GM18520 (cell line): ENCODE measurements at regions not wholly inside any gene's neighbourhood (a gene's known extent, or its start where the extent isn't known, plus 50 kb on each side); places are given as distances from the start of the nearest gene placed in this dataset.

ENCODE experiments used
- ATAC-seq: cut with Tn5 transposase; IDR thresholded peaks from one replicate; pipeline ENCODE4 v1.9.1; 2021; ENCODE audit not compliant: unreplicated experiment

DNA sequence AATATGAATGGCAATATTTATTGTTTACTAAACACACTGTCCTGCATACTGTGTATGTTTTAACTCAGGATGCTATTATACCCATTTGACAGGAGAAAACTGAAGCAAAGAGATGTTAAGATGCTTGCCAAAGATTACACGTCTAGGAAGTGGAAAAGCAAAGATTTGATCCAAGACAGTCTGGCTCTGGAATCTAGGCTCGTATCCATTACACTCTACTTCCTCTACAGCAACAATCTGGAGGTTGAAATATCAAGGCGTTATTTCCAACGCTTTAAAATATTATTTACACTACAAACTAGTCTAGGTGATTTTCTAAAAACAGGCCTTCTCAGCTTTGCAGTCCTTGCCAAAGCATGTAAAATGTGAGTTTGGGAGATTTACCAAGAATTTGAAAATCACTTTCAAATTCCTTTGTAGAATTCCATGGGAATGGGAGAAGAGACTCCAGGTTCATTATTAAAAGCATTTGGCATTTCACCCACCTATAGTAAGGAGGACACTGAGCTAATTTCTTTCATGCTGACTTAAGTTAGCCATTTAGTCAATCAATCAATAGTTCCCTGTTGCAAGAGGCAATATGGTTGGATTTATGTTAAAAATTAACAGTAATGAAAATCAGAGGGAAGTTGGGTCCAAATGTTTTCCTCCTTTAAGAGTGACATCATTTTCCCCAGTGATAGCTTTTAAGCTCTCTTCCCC is 356.3 kb upstream of the SMARCA2 start:
- no peak for ATAC-seq

DNA sequence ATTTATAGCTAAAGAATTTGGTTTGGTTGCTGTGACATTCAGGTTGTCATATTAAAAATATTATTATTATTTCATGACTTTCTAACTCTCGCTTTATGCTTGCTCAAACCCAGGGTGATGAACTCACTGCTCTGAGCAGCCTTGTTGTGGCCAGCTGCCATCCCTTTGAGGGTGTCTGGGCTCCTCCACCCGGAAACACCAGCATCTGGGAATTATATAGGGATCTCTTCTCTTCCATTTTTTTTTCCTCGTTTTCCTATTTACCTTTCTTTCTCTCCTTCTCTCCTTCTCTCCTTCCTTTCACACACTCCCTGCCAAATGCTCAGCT is 355.8 kb upstream of the SMARCA2 start:
- no peak for ATAC-seq

DNA sequence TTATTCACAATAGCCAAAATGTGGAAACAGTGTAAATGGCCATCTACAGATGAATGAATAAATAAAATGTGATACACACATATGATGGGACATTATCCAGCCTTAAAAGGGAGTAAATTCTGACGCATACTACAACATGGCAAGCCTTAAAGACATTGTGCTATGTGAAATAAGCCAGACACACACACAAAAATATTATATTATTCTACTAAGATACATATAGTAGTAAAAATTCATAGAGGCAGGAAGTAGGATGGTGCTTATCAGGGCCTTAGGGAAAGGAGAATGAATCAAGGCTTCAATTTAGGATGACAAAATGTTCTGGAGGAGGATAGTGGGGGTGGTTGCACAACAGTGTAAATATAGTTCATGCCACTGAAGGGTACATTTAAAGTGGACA is 346.7 kb upstream of the SMARCA2 start:
- no peak for ATAC-seq

DNA sequence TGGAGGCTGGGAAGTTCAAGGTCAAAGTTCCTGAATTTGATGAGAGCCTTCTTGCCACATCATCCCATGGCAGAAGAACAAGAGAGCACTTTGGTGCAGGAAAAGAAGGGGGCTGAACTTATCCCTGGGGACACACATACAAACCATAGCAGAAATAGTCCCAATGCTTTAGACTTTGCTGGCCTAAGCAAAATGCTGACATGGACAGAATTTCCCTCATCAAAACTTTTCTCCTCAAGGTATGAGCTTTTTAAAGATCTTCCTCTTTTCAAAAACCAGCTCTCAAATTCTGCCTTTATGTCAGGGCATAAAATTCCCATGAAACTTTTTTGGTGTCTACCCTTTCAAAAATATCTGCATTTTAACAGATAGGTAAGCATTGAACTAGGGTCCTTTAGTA is 341.8 kb upstream of the SMARCA2 start:
- no peak for ATAC-seq

DNA sequence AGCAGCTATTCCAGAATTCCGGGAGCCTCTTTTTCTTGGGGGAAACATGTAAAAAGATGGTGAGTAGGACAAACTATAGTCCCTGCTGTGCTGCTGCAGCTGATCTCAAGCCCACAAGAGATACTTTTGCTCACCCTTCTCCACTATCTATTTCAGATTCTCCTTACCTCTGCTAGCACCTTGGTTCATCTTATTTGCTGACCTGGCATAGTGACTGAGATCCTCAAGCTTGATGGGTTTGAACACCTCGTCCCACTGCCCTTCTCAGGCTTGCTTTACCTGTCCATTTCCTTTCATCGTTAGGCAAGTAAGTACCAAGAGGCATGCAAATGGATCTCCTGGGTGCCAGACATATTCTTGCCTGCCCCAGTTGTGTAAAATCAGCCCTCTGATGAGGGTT is 338.4 kb upstream of the SMARCA2 start:
- ATAC-seq = no peak

DNA sequence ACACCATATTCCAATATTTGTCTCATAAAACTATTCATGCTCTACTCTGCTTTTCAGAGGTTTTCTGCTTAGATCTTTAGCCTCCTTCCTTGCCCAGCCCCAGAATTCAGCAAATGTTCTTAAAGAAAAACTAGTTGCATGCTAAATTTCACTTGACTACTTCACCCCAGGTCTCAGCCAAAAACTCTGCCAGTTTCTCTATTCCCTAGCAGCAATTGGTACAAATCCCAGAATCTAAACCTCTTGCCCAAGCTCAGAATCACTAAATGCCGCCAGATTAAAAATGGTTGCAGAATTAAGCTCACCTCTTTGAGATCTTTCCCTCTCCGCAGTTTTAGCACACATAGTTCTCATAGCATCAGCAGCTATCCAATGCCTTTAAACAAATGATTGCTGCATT is 331.2 kb upstream of the SMARCA2 start:
- no peak for ATAC-seq

DNA sequence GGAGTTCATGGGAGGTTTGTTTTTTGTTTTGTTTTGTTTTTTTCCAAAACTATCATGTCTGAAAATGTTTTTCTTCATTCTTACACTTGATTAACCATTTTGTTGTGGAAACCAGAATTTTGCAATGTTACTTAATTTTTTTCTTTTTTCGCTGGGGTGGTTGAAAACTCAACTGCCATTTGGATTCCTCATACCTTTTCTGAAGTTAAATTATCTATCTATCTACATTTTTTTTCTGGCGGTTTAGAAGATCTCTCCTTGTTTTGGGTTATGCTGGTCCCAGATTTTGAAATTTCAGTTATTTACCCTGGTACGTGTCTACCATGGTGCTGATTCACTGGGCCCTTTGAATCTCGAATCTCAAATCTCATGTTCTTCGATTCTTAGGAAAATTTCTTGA is 316.2 kb upstream of the SMARCA2 start:
- no peak for ATAC-seq

DNA sequence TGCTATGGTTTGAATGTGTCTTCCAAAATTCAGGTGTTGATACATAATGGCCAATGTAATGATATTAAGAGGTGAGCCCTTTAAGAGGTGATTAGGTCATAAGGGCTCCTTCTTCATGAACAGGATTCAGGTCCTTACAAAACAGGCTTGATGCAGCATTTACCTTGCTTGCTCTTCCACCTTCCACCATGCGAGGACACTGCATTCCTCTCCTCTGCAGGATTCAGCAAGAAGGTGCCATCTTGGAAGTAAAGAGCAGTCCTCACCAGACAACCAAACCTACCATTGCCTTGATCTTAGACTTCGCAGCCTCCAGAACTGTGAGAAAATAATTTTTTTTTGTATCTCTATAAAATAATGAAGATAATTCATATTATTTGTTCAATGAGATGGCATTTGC is 314.0 kb upstream of the SMARCA2 start:
- ATAC-seq = no peak

DNA sequence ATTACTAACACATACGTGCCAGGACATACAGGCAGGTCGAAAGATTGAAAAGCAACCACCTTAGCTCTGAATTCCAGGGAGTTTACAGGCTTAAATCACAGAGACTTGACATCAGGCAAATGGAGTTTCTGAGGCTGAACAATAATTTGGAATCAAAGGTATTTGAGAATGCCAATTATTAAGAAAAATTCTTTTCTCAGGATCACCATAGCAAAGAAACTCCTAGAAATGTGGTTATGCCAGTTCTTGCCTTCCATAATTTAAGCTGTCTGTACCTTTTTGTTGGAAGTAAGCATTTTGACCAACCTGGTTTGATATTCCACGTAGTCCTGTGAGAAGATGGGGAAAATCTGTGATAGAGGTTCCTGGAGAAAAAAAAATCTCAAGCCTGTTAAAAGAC is 312.4 kb upstream of the SMARCA2 start:
- ATAC-seq = no peak

DNA sequence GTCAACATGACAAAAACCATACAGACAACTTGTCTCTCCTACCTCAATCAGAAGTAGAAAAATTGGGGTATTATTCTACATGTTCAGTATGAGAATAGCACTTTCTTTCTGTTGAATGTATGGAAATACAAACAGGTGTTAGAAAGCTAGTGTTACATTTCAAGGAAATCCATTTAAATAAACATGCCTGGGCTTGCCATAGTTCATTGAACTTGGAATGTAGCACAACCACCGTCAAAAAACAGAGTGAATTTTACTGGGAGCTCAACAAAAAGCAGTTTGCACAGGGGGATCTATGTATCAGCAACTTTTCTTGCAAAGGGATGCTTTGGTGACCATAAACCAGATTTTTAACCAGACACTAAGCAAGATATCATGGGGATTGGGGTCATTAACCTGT is 307.9 kb upstream of the SMARCA2 start:
- ATAC-seq = no peak

DNA sequence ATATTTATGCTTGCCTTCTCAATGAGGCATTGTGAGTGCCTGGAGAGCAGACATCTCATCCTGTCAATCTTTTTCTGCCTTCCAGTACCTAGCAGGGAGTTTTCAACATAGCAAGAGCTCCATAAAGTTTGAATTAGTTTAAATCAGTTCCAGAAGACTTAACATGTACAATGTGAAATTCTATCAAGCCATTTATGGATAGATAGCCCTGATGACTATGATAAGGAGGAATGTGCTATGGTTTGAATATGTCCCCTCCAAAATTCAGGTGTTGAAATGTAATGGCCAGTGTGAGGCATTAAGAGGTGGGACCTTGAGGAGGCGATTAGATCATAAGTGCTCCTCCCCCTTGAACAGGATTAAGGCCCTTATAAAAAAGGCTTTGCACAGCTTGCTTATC is 306.9 kb upstream of the SMARCA2 start:
- ATAC-seq = no peak

DNA sequence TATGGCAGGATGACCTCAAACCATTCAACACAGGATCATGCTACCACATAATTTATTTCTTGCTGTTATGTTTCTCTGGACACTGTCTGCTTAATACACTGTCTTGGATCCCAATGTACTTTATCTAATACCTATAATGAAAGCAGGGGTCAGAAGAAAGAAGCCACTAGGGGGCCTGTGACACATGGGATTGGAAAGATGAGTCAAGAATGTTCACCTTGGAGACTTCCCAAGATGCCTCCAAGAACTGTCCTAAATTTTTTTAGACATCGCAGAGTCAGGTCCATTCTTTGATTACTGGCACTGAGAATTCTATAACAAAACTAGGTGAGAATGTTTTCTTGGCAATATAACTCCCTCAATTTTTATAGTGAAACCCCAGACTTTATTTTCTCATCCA is 305.8 kb upstream of the SMARCA2 start:
- ATAC-seq = no peak

DNA sequence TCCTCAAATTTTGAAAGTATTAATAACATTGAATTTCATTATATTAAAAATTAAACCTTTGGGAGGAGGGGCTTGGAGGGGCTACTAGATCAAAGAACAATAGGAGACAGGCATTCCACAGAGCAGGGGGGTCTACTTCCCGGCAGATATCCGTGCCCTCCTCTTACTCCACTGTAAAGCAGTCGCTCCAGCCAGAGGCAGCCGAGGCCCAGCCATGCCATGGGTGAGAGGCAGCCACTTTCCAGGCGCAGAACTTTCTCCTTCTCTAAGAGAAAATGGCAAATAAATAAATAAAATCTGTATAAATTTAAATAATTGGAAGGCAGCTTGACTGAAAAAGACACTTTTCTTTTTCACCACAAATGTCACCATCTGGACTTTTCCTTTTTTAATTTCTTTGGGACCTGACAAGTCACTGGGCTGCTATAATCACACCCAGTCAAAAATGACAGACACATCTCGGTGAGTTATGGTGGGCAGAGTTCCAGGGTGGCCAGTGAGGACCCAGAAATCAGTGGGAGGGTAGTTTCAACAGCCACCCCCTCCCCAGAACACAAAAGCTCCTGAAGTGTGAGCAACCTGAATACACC is 302.2 kb upstream of the SMARCA2 start:
- no peak for ATAC-seq

DNA sequence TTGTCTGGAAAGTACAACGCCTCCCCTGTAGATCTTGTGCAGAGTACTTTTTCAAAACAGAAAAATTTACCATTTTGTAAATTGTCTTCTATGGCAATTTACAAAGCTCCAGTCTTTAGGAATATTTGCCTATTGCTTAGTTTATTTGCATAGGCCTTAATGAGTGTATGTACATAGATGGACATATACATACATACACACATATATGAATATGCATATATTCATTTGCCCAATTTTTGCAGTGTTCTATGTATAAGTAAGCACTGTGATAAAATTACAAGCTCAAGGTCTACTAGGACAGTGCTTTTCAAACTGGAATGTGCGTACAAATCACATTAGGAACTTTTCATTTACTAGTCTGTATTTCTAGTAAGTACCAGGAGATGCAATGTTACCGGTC is 301.3 kb upstream of the SMARCA2 start:
- no peak for ATAC-seq

DNA sequence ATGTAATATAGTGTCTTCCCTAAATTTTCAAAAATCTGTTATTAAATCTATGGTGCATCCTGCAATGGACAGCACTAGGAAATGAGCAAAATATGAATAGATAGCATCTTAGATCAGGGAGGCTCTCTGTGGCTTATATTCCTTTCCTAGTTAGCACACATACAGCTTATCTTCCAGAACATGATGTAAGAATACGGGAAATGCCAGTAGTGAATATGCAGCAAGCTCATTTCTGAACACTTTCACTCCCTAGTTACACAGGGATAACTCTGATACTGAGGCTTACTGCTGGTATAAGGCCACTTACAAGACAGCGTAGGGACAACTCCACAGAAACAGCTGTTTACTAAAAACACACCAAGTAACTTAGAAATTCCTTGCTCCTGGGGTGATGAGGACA is 297.3 kb upstream of the SMARCA2 start:
- no peak for ATAC-seq

DNA sequence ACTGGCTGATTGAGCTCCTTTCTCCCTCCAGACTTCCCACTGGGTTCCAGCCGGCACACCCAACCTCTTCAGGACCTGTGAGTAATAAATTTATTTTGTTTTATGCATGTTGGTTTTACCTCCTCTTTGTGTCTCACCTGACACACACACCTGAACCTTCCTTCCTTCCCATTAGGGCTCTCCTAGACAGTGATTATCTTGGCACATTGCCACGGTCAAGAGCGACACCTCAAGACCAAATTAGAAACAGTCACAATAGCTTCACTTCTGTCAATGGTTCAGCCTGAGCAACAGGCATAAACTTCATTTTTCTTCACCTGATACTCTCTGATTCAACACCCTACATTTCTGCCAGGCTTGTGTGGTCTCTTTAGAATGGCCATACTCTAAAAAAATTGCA is 296.3 kb upstream of the SMARCA2 start:
- no peak for ATAC-seq

DNA sequence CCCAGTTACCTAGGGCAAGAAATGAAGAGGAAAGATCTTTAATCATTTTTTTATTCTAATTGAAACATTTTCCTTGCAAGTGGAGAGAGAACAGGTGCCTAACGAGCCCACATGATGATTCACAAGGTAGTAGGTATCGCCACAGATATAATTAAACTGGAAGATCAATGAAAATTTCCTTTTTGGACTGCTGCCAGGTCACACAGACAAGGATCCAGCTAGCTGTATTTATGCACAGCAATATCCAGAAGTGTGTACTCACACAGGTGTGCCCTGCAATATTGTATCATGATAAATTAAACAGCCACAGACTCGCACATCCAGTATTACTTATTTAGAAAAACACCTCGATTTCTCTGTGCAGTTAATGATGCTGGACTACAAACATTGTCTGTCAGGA is 294.0 kb upstream of the SMARCA2 start:
- no peak for ATAC-seq

DNA sequence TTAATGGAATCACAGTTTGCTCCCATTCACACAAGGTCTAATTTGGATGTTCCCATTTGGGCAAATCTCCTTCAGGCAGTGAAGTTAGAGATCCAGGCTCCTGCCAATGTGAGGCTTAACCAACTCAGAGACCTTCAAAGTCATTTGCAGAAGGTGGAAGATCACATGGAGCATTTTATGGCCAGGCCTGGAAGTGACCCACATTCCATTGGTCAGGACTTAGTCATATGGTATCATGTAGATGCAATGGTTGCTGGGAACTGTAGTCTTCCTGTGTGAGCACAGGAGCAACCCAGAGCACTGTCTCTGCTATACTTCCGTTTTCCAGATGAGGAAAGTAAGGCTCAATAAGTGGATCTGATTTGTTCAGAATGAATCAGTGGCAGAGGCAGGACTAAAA is 292.7 kb upstream of the SMARCA2 start:
- ATAC-seq = no peak

DNA sequence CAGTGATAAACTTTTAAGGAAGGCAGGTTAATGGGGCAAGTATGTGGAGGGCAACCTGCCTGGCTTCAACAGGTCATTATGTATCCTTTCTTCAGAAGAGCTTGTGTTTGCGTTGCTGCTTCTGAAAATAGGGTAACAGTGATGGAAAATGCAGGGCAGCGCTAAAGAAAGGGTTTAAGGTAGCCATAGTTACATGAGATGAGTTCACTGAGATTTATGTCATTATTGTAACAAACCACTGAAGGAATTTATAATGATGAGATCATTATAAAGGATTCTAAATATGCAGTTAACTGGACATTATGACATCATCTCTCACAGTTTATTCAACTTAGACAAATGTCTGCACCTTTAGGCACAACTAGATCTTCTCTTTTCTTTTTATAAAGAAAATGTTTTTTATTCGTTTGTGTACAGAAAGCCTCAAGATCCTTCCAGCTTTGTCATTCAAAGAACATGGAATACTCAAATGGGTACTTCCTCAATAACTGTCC is 291.6 kb upstream of the SMARCA2 start:
- ATAC-seq = no peak

DNA sequence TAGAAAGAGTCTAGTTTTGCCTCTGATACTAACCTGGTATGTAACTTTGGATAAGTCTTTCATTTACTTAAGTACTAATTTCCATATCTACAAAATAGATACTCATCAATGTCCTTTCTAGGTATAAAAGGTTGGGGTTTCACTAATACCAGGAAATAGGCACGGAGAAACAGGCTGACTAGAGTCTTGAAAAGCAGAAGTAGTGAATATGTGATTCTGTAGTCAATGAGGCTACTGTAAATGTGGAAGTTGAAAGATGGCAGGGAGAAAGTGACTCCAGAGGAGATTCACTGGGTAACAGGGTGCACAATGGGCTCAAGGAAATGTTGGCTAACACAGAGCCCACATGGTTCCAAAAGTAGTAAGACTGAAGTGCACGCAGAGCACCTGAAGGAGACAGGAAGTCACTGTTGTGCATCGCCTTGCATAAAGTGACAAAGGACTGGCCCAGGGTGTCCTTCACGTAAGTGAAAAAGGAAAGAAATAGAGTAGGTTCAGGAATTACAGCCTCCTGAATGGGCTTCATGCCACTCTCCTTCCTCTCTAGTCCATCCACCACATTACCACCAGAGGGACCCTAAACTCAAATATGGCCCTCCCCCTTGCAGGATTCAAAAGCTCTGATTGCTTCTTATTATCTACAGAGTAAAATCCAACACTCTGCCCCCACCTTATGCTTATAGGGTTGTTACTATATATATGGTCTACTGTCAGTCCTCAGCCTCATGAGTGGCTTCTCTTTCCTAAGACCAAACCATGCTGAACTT is 288.0 kb upstream of the SMARCA2 start:
- ATAC-seq = no peak

DNA sequence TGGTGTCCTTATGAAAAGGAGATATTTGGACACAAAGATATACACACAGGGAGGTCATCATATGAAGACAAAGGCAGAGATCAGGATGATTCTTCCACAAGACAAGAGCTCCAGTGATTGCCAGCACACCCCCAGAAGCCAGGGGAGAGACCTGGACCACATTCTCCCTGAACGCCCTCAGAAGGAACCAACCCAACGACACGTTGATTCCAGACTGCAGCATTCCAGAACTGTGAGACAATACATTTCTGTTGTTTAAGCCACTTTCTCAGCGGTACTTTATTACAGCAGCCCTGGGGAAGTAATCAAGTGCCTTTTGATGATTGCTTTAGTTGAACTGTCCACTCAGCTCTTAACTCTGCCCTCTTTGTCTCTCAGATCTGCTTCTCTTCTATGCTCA is 285.5 kb upstream of the SMARCA2 start:
- no peak for ATAC-seq

DNA sequence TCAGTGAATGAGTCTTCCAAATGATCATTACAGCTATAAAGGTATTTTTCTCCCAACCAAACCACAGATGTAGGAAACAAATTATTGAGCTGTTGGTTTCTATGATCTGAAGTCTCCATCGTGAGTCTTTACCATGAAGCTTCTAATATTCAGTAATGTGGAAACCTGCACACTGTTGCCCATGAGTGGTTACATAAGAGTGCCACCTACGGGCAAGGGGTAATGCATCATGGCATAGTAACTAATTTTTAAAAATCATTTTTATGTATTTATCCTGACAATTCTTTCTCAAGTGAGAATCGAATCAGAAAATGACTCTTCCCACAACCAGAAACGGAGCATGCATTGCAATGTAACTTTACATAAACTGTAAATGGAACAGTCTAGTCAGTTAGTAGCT is 282.5 kb upstream of the SMARCA2 start:
- ATAC-seq = no peak
